ENCODE measurements at regions not wholly inside any gene's neighbourhood (a gene's known extent, or its start where the extent isn't known, plus 50 kb on each side); places are given as distances from the start of the nearest gene placed in this dataset.

DNA sequence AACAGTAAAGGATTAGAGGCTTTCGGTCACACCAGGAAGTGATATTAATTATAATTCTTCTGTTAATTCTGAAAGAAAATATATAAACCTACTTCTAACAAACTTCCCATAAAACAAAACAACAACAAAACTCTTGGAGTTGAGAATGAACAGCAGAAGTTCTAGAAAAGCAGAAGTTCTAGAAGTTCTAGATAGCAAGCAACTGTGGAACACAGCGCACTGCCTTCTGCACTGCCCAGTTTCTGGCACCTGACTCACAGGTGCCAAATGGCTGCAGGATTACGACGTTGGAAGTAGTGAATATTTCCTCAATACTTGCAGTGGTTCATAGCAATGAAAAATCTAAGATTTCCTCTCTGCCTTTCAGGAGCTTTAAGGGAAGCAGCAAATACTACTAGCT lies 132.2 kb downstream of the OR13A1 start:
- Histone ChIP-seq H3K4me2 (ENCODE audit: low read length) (no peak overlapping the region), H3K27me3 (ENCODE audit: control insufficient read depth, low read length) (peaks cover 6% of the 10 kb centered on the region; the same call in 1 of the 2 replicates), H4K20me1 (ENCODE audit: control insufficient read depth, insufficient read depth, low read depth, low read length) (no peaks in the 10 kb centered on the region), H3K9me3 (ENCODE audit: control insufficient read depth, insufficient read depth, low read length) (no peaks in the 10 kb centered on the region), H3K27ac (ENCODE audit: low read depth, low read length) (no peak overlapping the region), H3K4me3 (ENCODE audit: low read length) (no peak overlapping the region), H3F3A (ENCODE audit: control insufficient read depth, insufficient read depth) (no peaks in the 10 kb centered on the region), H3K79me2 (ENCODE audit: control insufficient read depth, low read length) (no peaks in the 10 kb centered on the region), H3K9me2 (replicated peaks; ENCODE audit: control insufficient read depth, low read length) (no peaks in the 10 kb centered on the region), H3K4me1 (ENCODE audit: control insufficient read depth, low read length) (no peaks in the 10 kb centered on the region), H3K36me3 (ENCODE audit: control insufficient read depth, low read length) (no peaks in the 10 kb centered on the region)
- TF ChIP-seq EZH2phosphoT487 (IDR thresholded peaks at IDR 0.05; ENCODE audit: borderline replicate concordance, low read length), result no peak
- TF ChIP-seq, protein P1, sequence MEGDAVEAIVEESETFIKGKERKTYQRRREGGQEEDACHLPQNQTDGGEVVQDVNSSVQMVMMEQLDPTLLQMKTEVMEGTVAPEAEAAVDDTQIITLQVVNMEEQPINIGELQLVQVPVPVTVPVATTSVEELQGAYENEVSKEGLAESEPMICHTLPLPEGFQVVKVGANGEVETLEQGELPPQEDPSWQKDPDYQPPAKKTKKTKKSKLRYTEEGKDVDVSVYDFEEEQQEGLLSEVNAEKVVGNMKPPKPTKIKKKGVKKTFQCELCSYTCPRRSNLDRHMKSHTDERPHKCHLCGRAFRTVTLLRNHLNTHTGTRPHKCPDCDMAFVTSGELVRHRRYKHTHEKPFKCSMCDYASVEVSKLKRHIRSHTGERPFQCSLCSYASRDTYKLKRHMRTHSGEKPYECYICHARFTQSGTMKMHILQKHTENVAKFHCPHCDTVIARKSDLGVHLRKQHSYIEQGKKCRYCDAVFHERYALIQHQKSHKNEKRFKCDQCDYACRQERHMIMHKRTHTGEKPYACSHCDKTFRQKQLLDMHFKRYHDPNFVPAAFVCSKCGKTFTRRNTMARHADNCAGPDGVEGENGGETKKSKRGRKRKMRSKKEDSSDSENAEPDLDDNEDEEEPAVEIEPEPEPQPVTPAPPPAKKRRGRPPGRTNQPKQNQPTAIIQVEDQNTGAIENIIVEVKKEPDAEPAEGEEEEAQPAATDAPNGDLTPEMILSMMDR (IDR thresholded peaks at IDR 0.05; ENCODE audit: low read depth, low read length, poor library complexity, severe bottlenecking), result no peak

DNA sequence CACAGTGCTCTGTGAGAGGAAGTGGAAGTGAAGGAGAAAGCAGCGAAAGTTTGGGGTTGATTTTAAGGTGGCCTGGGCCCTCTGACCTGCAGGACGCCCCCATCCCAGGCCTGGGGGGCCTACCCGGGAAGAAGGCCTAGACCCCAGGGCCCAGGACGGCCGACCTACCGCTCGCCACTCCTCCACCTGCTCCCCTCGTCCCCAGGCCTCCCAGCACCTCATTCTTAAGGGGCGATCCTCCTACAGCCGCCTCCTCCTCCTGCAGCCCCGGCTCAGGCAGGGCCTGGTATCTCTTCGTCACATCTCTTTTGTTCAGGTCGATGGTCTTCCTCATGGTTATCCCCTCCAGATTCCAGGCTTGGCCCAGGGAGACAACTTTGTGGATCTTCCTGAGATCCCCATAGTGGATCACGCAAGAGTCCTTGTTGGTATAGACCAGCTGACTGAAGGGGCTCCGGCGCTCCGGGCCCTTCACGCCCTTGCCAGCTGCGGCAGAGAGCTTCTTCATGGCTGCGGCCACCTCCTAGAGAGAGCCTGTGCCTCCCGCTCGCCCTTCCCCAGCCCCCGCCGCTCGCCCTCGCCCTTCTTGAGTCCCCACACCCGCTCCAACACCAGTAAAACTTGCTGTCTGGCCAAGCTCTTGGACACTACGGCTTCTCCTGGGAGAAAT lies 117.5 kb downstream of the OR13A1 start:
- Histone ChIP-seq H3K27ac (ENCODE audit: low read depth, low read length) (no peak overlapping the region), H3K36me3 (ENCODE audit: control insufficient read depth, low read length) (no peaks in the 10 kb centered on the region), H3K4me2 (ENCODE audit: low read length) (no peak overlapping the region), H3K79me2 (ENCODE audit: control insufficient read depth, low read length) (no peaks in the 10 kb centered on the region), H3K4me3 (ENCODE audit: low read length) (no peak overlapping the region), H3K4me1 (ENCODE audit: control insufficient read depth, low read length) (no peaks in the 10 kb centered on the region), H3K9me3 (ENCODE audit: control insufficient read depth, insufficient read depth, low read length) (no peaks in the 10 kb centered on the region), H3K27me3 (ENCODE audit: control insufficient read depth, low read length) (0 out of 2 replicates have a peak, but pooled peaks cover 6% of the 10 kb centered on the region), H3K9me2 (replicated peaks; ENCODE audit: control insufficient read depth, low read length) (no peaks in the 10 kb centered on the region), H4K20me1 (ENCODE audit: control insufficient read depth, insufficient read depth, low read depth, low read length) (no peaks in the 10 kb centered on the region), H3F3A (ENCODE audit: control insufficient read depth, insufficient read depth) (no peaks in the 10 kb centered on the region)
- no peak for TF ChIP-seq EZH2phosphoT487 (IDR thresholded peaks at IDR 0.05; ENCODE audit: borderline replicate concordance, low read length)
- TF ChIP-seq, protein P1 (IDR thresholded peaks at IDR 0.05; ENCODE audit: low read depth, low read length, poor library complexity, severe bottlenecking), result no peak

DNA sequence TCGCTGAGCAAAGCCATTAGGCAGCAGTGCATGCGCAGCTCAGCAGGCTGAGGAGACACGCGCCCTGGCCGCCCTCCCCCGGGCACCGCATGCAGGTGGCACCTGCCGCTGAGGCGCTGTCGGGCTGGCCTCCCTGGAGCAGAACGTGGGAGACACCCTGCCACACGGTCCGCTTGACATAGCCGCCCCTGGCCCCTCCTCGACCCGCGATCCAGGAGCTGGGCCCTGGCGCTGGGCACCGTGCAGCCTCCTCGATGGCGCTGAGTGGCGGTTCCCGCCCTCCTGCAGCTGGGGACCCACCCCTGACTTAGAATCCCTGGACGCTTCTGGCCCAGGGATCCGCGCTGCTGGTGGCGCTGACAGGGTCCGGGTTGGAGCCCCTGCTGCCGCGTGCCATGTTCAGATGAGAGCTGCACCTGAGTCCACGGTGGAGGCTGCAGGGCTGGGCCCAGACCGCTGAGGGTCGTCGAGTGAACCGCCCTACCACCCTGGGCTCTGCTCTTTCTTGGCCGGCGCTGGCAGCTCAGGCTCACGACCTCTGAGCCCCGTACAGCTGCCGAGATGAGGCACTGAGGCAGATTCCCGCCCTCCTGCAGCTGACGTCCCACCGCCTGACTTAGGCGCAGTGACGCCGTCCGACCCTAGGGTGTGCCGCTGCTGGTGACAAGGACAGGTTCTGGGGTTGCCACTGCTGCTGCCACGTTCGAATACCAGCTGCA lies 116.8 kb downstream of the OR13A1 start:
- Histone ChIP-seq H3K4me3 (ENCODE audit: low read length) (no peak overlapping the region), H4K20me1 (ENCODE audit: control insufficient read depth, insufficient read depth, low read depth, low read length) (no peaks in the 10 kb centered on the region), H3K27ac (ENCODE audit: low read depth, low read length) (no peak overlapping the region), H3K36me3 (ENCODE audit: control insufficient read depth, low read length) (no peaks in the 10 kb centered on the region), H3K27me3 (ENCODE audit: control insufficient read depth, low read length) (0 out of 2 replicates have a peak, but pooled peaks cover 6% of the 10 kb centered on the region), H3K4me2 (ENCODE audit: low read length) (no peak overlapping the region), H3F3A (ENCODE audit: control insufficient read depth, insufficient read depth) (no peaks in the 10 kb centered on the region), H3K9me2 (replicated peaks; ENCODE audit: control insufficient read depth, low read length) (no peaks in the 10 kb centered on the region), H3K9me3 (ENCODE audit: control insufficient read depth, insufficient read depth, low read length) (no peaks in the 10 kb centered on the region), H3K4me1 (ENCODE audit: control insufficient read depth, low read length) (no peaks in the 10 kb centered on the region), H3K79me2 (ENCODE audit: control insufficient read depth, low read length) (no peaks in the 10 kb centered on the region)
- TF ChIP-seq, protein P1 (IDR thresholded peaks at IDR 0.05; ENCODE audit: low read depth, low read length, poor library complexity, severe bottlenecking), result no peak
- no peak for TF ChIP-seq EZH2phosphoT487 (IDR thresholded peaks at IDR 0.05; ENCODE audit: borderline replicate concordance, low read length)
